ENCODE measurements at regions not wholly inside any gene's neighbourhood (a gene's known extent, or its start where the extent isn't known, plus 50 kb on each side); places are given as distances from the start of the nearest gene placed in this dataset.
A peak's percentile ranks its signal among the peaks of the same experiment; 100 is the strongest.
"Not testable (repeated sequence)": the region's sequence is repeated elsewhere in the genome, so short reads cannot be mapped to it uniquely, and the experiment has no call there.

- DNase-seq, result no peak
Observed at GRCh38 chr7:116340943-116341907, 130.9 kb downstream of the TES start.

GRCh38 chr7:116342125-116342524 is 131.8 kb downstream of the TES start:
- no peak for DNase-seq

GRCh38 chr7:116347151-116347832 is 137.0 kb downstream of the TES start:
- no peak for DNase-seq

GRCh38 chr7:116348346-116348745 is 138.0 kb downstream of the TES start:
- no peak for DNase-seq

- DNase-seq, result no peak
Observed at GRCh38 chr7:116351966-116352365, 141.6 kb downstream of the TES start.

- peak in 1 of 2 donors; percentile 62 for DNase-seq
Observed at GRCh38 chr7:116353647-116354046, 143.3 kb downstream of the TES start.

GRCh38 chr7:116354171-116354545 is 143.8 kb downstream of the TES start:
- peak; percentile 96 to 98 for DNase-seq

- DNase-seq, result peak; percentile 86 to 92
Observed at GRCh38 chr7:116354546-116355423, 144.4 kb downstream of the TES start.

GRCh38 chr7:116355424-116355765 is 144.1 kb upstream of the CAV2 start:
- no peak for DNase-seq

GRCh38 chr7:116356333-116356965 is 143.1 kb upstream of the CAV2 start:
- no peak for DNase-seq

GRCh38 chr7:116356979-116357378 is 142.6 kb upstream of the CAV2 start:
- DNase-seq, result no peak

- no peak for DNase-seq
Observed at GRCh38 chr7:116357781-116358670, 141.5 kb upstream of the CAV2 start.

GRCh38 chr7:116361767-116362166 is 137.8 kb upstream of the CAV2 start:
- no peak for DNase-seq

- DNase-seq, result no peak
Observed at GRCh38 chr7:116363637-116364432, 135.7 kb upstream of the CAV2 start.

- DNase-seq, result no peak
Observed at GRCh38 chr7:116364469-116364868, 135.1 kb upstream of the CAV2 start.

- no peak for DNase-seq
Observed at GRCh38 chr7:116365797-116366196, 133.7 kb upstream of the CAV2 start.

GRCh38 chr7:116367171-116367813 is 132.2 kb upstream of the CAV2 start:
- no peak for DNase-seq

GRCh38 chr7:116368965-116369364 is 130.6 kb upstream of the CAV2 start:
- DNase-seq, result no peak

GRCh38 chr7:116371536-116371935 is 128.0 kb upstream of the CAV2 start:
- not testable (repeated sequence) for DNase-seq
